ENCODE measurements at regions not wholly inside any gene's neighbourhood (a gene's known extent, or its start where the extent isn't known, plus 50 kb on each side); places are given as distances from the start of the nearest gene placed in this dataset.

GRCh38 chr2:64711252-64711800 lies 57.6 kb upstream of the SERTAD2 start:
- TF ChIP-seq CTCF (IDR thresholded peaks at IDR 0.05) (no peak), POLR2A (IDR thresholded peaks at IDR 0.05) (no peak)
